ENCODE measurements at regions not wholly inside any gene's neighbourhood (a gene's known extent, or its start where the extent isn't known, plus 50 kb on each side); places are given as distances from the start of the nearest gene placed in this dataset.
"Not testable (repeated sequence)": the region's sequence is repeated elsewhere in the genome, so short reads cannot be mapped to it uniquely, and the experiment has no call there.

DNA sequence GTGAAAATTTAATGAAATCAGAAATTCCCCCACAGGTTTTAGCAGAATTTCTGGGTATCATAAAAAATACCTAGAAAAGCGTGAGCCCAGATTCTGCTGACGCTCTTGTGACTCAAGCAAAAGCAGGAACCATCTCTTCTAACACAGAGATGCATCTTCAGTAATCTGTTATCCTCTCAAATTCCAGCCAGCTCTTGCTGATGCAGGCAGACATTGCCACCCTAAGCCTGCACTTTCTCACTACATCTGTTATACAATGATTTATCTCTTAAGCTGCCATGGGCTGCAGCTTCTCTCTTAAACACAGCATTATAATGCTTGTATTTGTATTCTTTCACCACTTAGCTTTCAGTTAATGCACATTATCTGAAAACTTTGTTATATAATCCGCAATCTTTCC is 113.0 kb upstream of the RGS1 start:
- TF ChIP-seq, protein P1, sequence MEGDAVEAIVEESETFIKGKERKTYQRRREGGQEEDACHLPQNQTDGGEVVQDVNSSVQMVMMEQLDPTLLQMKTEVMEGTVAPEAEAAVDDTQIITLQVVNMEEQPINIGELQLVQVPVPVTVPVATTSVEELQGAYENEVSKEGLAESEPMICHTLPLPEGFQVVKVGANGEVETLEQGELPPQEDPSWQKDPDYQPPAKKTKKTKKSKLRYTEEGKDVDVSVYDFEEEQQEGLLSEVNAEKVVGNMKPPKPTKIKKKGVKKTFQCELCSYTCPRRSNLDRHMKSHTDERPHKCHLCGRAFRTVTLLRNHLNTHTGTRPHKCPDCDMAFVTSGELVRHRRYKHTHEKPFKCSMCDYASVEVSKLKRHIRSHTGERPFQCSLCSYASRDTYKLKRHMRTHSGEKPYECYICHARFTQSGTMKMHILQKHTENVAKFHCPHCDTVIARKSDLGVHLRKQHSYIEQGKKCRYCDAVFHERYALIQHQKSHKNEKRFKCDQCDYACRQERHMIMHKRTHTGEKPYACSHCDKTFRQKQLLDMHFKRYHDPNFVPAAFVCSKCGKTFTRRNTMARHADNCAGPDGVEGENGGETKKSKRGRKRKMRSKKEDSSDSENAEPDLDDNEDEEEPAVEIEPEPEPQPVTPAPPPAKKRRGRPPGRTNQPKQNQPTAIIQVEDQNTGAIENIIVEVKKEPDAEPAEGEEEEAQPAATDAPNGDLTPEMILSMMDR (IDR thresholded peaks at IDR 0.05) = no peak

DNA sequence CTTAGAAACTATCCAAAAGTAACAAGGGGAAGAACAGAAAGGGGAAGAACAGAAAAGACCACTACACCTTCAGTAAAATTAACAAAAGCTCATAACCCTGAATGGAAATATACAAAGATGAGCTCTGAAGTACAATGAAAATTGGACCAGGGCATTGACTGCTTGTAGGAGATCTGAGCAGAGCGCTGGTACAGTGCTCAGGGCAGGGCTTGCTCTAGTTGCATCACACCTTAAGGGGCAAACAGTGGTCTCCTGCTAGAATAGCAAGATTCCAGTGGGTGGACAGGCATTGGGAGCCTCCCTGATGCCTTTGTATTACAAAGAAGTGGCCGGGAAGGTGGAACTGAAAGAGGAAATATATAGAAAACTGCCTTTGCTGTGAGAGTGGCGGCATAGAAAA is 111.9 kb upstream of the RGS1 start:
- no peak overlapping the region for H3K4me3 ChIP-seq (ENCODE audit: low read depth in 1 of 2, low read length in 1 of 2)
- H3K9me3 ChIP-seq = no peaks in the 10 kb centered on the region
- no peaks in the 10 kb centered on the region for H3K27me3 ChIP-seq
- H3K27ac ChIP-seq = no peak overlapping the region
- no peaks in the 10 kb centered on the region for H3K36me3 ChIP-seq
- TF ChIP-seq, protein P1 (IDR thresholded peaks at IDR 0.05) = no peak
- H3K4me1 ChIP-seq (ENCODE audit: control insufficient read depth in 1 of 2, insufficient read depth in 1 of 2, low read depth in 1 of 2, low read length in 1 of 2) = no peaks in the 10 kb centered on the region

More for the DNA sequence above, 113.0 kb upstream of the RGS1 start:
- no peaks in the 10 kb centered on the region for H3K36me3 ChIP-seq
- no peaks in the 10 kb centered on the region for H3K9me3 ChIP-seq
- no peaks in the 10 kb centered on the region for H3K4me1 ChIP-seq (ENCODE audit: control insufficient read depth in 1 of 2, insufficient read depth in 1 of 2, low read depth in 1 of 2, low read length in 1 of 2)
- H3K4me3 ChIP-seq (ENCODE audit: low read depth in 1 of 2, low read length in 1 of 2) = no peak overlapping the region
- no peaks in the 10 kb centered on the region for H3K27me3 ChIP-seq
- no peak overlapping the region for H3K27ac ChIP-seq

DNA sequence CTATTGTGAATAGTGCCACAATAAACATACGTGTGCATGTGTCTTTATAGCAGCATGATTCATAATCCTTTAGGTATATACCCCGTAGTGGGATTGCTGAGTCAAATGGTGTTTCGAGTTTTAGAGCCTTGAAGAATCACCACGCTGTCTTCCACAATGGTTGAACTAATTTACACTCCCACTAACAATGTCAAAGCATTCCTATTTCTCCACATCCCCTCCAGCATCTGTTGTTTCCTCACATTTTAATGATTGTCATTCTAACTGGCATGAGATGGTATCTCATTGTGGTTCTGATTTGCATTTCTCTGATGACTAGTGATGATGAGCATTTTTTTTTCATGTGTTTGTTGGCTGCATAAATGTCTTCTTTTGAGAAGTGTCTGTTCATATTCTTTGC is 110.4 kb upstream of the RGS1 start:
- not testable (repeated sequence) for H3K27ac ChIP-seq, H3K36me3 ChIP-seq

DNA sequence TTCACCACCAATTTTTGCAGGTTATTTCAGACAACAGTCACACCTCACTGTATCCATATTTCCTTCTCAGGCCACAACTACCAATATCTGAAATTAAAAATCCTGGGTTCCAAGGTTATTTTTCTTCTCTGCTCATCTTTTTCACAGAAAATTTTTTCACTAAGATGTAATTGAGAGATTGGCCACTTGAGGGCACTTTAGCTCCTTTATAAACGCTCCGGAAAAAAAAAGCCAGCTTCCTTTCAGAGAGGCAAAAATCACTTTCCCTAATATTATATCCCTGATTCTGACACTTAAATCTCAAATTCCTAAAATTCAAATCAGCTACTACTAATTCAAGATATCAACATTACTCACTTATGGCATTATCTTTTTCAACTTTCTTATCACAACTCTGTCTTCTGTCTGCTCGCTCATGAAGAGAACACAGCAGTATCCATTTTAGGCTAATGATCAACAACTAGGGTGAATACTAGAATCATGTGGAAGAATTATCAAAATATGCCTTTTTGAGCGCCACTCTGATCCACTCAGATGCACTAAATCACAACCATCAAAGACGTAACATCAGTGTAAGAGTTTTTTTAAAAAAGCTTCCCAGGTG is 101.4 kb upstream of the RGS1 start:
- Histone ChIP-seq H3K27me3 (no peaks in the 10 kb centered on the region), H3K36me3 (no peaks in the 10 kb centered on the region), H3K4me3 (ENCODE audit: low read depth in 1 of 2, low read length in 1 of 2) (no peak overlapping the region), H3K27ac (no peak overlapping the region), H3K4me1 (ENCODE audit: control insufficient read depth in 1 of 2, insufficient read depth in 1 of 2, low read depth in 1 of 2, low read length in 1 of 2) (no peaks in the 10 kb centered on the region), H3K9me3 (no peaks in the 10 kb centered on the region)
- TF ChIP-seq, protein P1 (IDR thresholded peaks at IDR 0.05) = peak; percentile 72

More for the DNA sequence above, 110.4 kb upstream of the RGS1 start:
- not testable (repeated sequence) for H3K9me3 ChIP-seq; H3K4me1 ChIP-seq (ENCODE audit: control insufficient read depth in 1 of 2, insufficient read depth in 1 of 2, low read depth in 1 of 2, low read length in 1 of 2); H3K27me3 ChIP-seq; H3K4me3 ChIP-seq (ENCODE audit: low read depth in 1 of 2, low read length in 1 of 2)

DNA sequence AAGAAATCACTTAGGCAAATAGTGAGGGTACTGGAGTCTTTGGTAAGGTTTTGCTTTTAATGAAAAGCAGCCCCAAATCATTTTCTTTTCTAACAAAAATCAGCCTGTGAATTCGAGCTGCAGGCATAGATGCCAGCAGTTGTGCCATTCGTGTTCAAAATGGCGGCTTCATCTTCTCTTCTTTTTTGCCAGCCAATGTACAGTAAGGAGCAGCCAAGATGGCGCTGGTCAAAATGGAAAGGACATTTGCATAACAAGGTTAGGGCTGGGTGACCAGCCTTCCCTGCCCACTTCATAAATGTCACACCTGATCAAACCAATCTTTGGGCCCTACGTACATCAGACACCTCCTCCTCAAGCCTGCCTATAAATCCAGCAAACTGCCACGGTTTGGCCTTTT is 100.2 kb upstream of the RGS1 start:
- no peak overlapping the region for H3K4me3 ChIP-seq (ENCODE audit: low read depth in 1 of 2, low read length in 1 of 2)
- H3K9me3 ChIP-seq = no peaks in the 10 kb centered on the region
- TF ChIP-seq, protein P1 (IDR thresholded peaks at IDR 0.05) = no peak
- no peaks in the 10 kb centered on the region for H3K36me3 ChIP-seq
- H3K27ac ChIP-seq = no peak overlapping the region
- H3K27me3 ChIP-seq = no peaks in the 10 kb centered on the region
- no peaks in the 10 kb centered on the region for H3K4me1 ChIP-seq (ENCODE audit: control insufficient read depth in 1 of 2, insufficient read depth in 1 of 2, low read depth in 1 of 2, low read length in 1 of 2)

DNA sequence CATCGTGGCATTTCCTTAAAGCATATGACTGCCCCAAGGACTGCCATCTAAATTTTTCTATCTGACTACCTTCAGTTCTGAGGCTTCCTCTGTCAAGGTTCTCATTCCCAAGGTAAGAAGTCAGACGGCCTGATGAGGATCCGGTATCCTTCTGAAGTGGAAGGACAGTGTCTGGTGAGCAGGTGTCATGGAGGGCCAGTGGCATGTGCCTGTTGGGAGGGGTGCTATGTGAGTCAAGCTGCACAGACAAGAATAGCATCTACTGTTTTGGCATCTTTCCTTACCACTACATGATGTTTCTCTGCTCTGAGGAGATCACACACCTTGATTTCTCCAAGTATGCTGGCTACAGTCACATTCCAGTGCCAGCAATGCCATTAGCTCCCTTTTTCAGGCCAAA is 99.6 kb upstream of the RGS1 start:
- Histone ChIP-seq H3K9me3 (no peaks in the 10 kb centered on the region), H3K36me3 (no peaks in the 10 kb centered on the region), H3K4me3 (ENCODE audit: low read depth in 1 of 2, low read length in 1 of 2) (no peak overlapping the region), H3K4me1 (ENCODE audit: control insufficient read depth in 1 of 2, insufficient read depth in 1 of 2, low read depth in 1 of 2, low read length in 1 of 2) (no peaks in the 10 kb centered on the region), H3K27ac (no peak overlapping the region), H3K27me3 (no peaks in the 10 kb centered on the region)
- TF ChIP-seq, protein P1 (IDR thresholded peaks at IDR 0.05) = no peak

All from neutrophil (primary cell).